Adrenal gland (tissue), 5 donors: ENCODE measurements at regions not wholly inside any gene's neighbourhood (a gene's known extent, or its start where the extent isn't known, plus 50 kb on each side); places are given as distances from the start of the nearest gene placed in this dataset.

ENCODE experiments used
- CTCF ChIP-seq, 6 experiments: fragments of 450-650 bp in 4 of 6; fragments of 200-600 bp in 2 of 6; sonication (generic) in 1 of 6; IDR thresholded peaks; 1 replicate in 5 of 6; 2 replicates in 1 of 6; pipeline versions ENCODE4 v1.5.1 to v1.8.0; 2016 to 2021; ENCODE audit warnings: antibody characterized with exemption in 6 of 6, mild to moderate bottlenecking in 2 of 6, moderate library complexity in 1 of 6
- POLR2A ChIP-seq, 2 donors: fragments of 450-650 bp; IDR thresholded peaks; one replicate each; pipeline ENCODE4 v1.6.1; 2017; ENCODE audit warnings: antibody characterized with exemption in 2 of 2, mild to moderate bottlenecking in 2 of 2, moderate library complexity in 1 of 2
- donor health status: DM: no; HTN: no; CAD: no.

GRCh38 chr21:16797540-16797939, 715.3 kb upstream of the CXADR start:
- no peak for TF ChIP-seq CTCF (IDR thresholded peaks at IDR 0.05)
- TF ChIP-seq POLR2A (IDR thresholded peaks at IDR 0.05): no peak
